Subcutaneous abdominal adipose tissue (tissue), 5 donors: ENCODE measurements at regions not wholly inside any gene's neighbourhood (a gene's known extent, or its start where the extent isn't known, plus 50 kb on each side); places are given as distances from the start of the nearest gene placed in this dataset.

ENCODE experiments used
- H3K27ac ChIP-seq: one replicate; pipeline ENCODE4 v1.7.0; 2013; ENCODE audit warnings: low read depth, mild to moderate bottlenecking, inconsistent platforms, low read length, moderate library complexity
- H3K27me3 ChIP-seq, 5 donors: one replicate each; pipeline ENCODE4 v1.7.0; 2013; ENCODE audit warnings: low read length in 5 of 5, inconsistent platforms in 1 of 5; ENCODE audit not compliant: control insufficient read depth in 5 of 5, insufficient read depth in 4 of 5
- H3K36me3 ChIP-seq, 5 donors: one replicate each; pipeline ENCODE4 v1.7.0; 2013; ENCODE audit warnings: low read length in 5 of 5; ENCODE audit not compliant: control insufficient read depth in 5 of 5, insufficient read depth in 5 of 5
- H3K4me1 ChIP-seq, 5 donors: one replicate each; pipeline ENCODE4 v1.7.0; 2013; ENCODE audit warnings: low read length in 5 of 5, mild to moderate bottlenecking in 3 of 5, moderate library complexity in 1 of 5; ENCODE audit not compliant: control insufficient read depth in 5 of 5, insufficient read depth in 5 of 5
- H3K4me3 ChIP-seq, 5 donors: one replicate each; pipeline ENCODE4 v1.7.0; 2013; ENCODE audit warnings: low read length in 5 of 5, low read depth in 1 of 5
- H3K9ac ChIP-seq, 5 donors: one replicate each; pipeline ENCODE4 v1.7.0; 2013; ENCODE audit warnings: low read length in 5 of 5, mild to moderate bottlenecking in 4 of 5, moderate library complexity in 3 of 5
- H3K9me3 ChIP-seq, 5 donors: one replicate each; pipeline ENCODE4 v1.7.0; 2013; ENCODE audit warnings: low read length in 5 of 5; ENCODE audit not compliant: control insufficient read depth in 5 of 5
- donor health status: healthy.
- donor health status: healthy.
- donor health status: healthy.
- donor health status: healthy.
- donor health status: healthy.

DNA sequence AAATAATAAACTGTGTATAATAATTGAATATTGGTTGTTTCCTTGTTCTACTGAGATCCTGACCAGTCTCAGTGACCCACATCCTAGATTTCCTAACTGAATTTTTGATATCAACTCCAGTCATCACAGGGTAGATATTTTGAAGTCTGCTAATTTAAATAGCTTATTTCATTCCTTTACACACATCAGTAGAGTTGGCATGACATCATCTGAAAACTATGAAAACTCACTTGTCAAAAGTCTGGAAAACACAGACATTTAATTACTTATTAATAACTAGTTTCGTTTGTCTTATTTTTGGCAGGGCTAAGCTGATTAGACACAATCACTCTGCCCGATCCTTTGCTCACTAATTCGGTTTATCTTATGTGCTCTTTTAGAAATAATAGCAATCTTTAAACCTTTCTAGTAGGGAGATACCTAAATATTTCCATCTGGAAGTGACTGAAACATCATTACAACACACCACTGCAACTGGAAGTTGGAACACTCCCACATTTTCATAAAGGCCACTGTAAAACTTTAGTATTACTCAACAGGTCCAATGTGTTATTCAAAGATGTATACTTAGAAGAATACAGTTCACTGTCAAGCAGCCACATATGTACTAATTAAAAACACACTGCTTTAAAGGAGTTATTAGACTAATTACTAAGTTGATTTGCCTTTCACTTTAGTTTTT, 198.4 kb upstream of the ZNF717 start:
- H3K27me3 ChIP-seq: no peaks in the 10 kb centered on the region
- H3K36me3 ChIP-seq: no peaks in the 10 kb centered on the region
- H3K27ac ChIP-seq: no peak overlapping the region
- no peaks in the 10 kb centered on the region for H3K9me3 ChIP-seq
- H3K9ac ChIP-seq: no peak overlapping the region
- no peak overlapping the region for H3K4me3 ChIP-seq
- no peaks in the 10 kb centered on the region for H3K4me1 ChIP-seq

DNA sequence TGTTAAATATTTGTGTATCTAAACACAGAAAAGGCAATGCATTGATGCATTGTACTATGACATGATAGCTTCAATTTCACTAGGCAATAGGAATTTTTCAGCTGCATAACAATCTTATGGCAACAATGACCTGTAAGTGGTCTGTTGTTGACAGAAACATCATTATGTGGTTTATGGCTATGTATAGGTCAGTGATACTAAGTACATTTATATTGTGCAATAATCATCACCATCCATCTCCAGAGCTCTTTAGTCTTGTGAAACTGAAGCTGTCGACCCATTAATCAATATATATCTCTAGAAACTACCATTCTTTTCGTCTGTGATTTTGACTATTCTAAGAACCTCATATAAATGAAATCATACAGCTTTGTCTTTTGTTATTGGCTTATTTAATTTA, 200.1 kb upstream of the ZNF717 start:
- Histone ChIP-seq H3K36me3 (no peaks in the 10 kb centered on the region), H3K27me3 (no peaks in the 10 kb centered on the region), H3K9ac (no peak overlapping the region), H3K9me3 (no peaks in the 10 kb centered on the region), H3K27ac (no peak overlapping the region), H3K4me1 (no peaks in the 10 kb centered on the region), H3K4me3 (no peak overlapping the region)

DNA sequence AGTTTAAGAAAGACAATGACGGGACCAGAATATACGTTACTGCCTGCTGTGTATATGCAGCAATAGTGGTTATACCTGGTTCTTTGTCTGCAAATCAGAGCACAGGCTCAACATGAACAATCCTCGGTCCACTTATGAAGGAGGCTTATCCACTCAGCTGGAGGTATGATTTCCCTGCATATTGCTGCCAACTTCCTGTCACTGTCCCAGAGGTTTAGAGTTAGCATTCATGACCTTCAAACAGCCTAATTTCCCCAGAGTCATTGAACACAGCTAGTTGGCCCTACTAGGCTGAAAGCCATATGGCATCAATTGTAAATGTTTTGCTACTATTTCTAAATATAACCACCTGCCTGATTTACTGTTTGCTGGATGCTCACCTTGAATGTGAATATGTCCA, 224.9 kb upstream of the ZNF717 start:
- H3K27me3 ChIP-seq: no peaks in the 10 kb centered on the region

DNA sequence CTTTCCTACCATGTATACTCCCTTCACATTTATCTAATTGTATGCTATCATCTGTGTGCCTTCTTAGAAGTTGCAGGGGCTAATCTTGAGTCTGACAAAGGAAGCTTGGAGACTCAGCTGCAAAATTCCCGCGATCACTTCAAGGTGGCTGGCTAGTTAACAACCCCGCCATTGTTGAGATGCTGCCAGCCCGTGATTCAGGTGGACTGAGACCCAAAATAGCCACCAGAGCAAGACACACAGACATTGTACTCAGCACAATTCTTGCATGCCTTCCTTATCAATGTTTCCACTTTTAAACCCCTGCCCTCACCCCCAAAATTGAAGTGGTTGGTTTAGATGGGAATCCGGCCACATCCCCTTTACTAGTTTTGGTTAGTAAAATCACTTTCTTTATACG, 225.8 kb upstream of the ZNF717 start:
- Histone ChIP-seq H3K4me3 (no peak overlapping the region), H3K27me3 (no peaks in the 10 kb centered on the region), H3K9ac (no peak overlapping the region), H3K27ac (no peak overlapping the region), H3K36me3 (no peaks in the 10 kb centered on the region), H3K4me1 (peaks cover 0 to 6% (median 3%) of the 10 kb centered on the region in 5 donors), H3K9me3 (no peaks in the 10 kb centered on the region)

More for the DNA sequence above, 224.9 kb upstream of the ZNF717 start:
- no peak overlapping the region for H3K9ac ChIP-seq
- peaks cover 0 to 6% (median 3%) of the 10 kb centered on the region in 5 donors for H3K4me1 ChIP-seq
- no peak overlapping the region for H3K27ac ChIP-seq
- H3K36me3 ChIP-seq: no peaks in the 10 kb centered on the region
- no peaks in the 10 kb centered on the region for H3K9me3 ChIP-seq
- no peak overlapping the region for H3K4me3 ChIP-seq

DNA sequence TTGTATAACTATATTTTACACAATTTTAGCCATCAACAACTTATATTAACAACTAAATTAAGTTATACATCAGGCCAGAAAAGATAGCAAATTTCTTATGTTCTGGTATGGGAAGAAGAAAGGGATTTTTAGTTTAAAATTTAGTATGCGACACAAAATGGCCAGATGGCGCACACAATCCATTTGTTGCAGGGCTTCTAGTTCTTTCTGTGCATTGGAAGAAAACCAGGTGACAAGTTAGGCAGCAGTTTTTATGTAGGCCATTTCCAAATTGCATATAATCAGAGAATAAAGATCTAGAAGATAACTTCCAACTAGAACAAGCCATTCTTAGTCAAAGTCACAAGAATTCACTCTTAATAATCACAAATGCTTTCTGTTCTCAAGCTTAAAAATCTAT, 230.1 kb upstream of the ZNF717 start:
- Histone ChIP-seq H3K9ac (no peak overlapping the region), H3K27ac (no peak overlapping the region), H3K27me3 (no peaks in the 10 kb centered on the region), H3K36me3 (no peaks in the 10 kb centered on the region), H3K9me3 (no peaks in the 10 kb centered on the region), H3K4me3 (no peak overlapping the region), H3K4me1 (peaks cover 0 to under 1% (median 0%) of the 10 kb centered on the region in 5 donors)

DNA sequence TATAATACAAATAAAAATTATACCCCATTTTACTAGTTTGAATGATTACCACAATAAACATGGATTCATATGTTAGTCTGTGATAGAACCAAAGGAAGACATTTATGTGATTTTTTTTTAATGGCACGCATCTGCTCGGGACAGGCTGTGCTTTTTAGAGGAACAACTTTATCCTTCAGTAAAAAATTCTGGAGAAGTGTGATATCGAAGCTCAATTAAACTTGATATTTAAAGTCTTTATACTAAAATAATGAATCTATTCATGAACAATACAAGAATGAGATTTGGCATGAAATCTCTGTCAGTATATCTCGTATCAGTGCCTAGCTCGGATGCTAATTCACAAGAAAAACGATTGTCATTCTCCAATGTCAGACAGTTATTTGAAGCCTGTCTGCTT, 230.8 kb upstream of the ZNF717 start:
- Histone ChIP-seq H3K4me1 (no peaks in the 10 kb centered on the region), H3K4me3 (no peak overlapping the region), H3K36me3 (no peaks in the 10 kb centered on the region), H3K9me3 (no peaks in the 10 kb centered on the region), H3K9ac (no peak overlapping the region), H3K27ac (no peak overlapping the region), H3K27me3 (no peaks in the 10 kb centered on the region)

DNA sequence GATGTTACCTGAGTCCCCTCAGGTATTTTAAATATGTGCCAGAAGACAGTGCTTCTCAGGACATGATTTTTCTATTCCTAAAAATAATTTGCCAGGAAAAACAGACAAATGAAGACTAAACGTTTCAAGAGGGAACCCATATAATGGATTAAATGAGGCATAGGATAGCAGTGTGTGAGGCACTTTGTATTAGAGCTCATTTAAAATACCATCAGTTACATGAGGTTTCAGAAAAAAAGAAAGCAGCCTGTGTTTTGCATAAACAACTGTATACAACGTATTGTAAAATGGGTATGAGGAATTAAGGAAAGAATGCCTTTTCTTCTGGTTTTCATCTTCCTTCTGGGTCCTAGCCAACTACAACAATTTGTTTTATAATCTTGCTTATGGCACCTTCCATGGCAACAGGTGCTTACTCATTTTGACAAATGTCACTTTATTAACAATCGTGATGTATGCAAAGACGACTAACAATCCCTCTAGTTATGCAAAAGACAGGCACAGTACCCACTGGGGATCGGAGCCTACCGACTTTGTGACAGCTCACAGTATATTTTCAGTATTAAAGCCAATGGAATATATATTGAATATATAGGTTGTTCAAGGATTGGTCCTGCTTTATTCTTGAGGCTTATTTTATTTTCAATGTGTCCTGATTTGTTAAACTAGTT, 231.6 kb upstream of the ZNF717 start:
- no peaks in the 10 kb centered on the region for H3K9me3 ChIP-seq
- no peak overlapping the region for H3K9ac ChIP-seq
- no peak overlapping the region for H3K27ac ChIP-seq
- H3K27me3 ChIP-seq: no peaks in the 10 kb centered on the region
- no peaks in the 10 kb centered on the region for H3K36me3 ChIP-seq
- H3K4me1 ChIP-seq: no peaks in the 10 kb centered on the region
- H3K4me3 ChIP-seq: no peak overlapping the region

DNA sequence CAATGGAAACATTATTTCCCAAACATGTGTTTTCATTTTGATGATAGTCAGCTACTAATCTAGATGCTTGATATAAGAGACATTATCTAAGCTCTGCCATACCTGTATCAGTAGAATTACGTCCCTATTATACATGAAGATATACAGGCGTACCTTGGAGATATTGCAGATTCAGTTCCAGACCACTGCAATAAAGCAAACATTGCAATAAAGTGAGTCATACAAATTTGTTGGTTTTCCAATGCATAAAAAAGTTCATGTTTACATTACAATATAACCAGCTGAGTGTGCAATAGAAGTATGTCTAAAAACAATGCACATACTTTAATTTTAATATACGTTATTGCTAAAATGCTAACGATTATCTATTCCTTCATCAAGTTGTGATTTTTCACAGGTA, 236.0 kb upstream of the ZNF717 start:
- Histone ChIP-seq H3K9ac (no peak overlapping the region), H3K27ac (no peak overlapping the region), H3K36me3 (no peaks in the 10 kb centered on the region), H3K4me1 (no peaks in the 10 kb centered on the region), H3K4me3 (no peak overlapping the region), H3K27me3 (no peaks in the 10 kb centered on the region), H3K9me3 (no peaks in the 10 kb centered on the region)

DNA sequence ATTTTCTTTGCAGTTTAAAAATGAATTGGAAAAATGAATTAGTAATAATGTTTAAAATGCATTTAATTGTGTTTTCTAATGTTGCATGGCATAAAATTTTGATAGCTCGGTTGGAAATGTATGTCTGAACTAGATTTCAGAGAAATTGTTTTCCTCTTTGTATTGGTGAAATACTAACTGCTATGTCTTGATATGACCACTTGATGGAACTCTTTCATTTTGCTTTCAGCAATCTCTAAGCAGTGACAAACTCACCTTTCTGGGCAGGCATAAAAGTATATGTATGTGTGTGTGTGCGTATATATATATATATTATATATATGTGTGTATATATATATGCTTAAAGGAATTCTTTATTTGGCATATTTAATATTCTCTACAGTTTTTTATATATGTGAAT, 239.3 kb upstream of the ZNF717 start:
- Histone ChIP-seq H3K4me3 (no peak overlapping the region), H3K27me3 (no peaks in the 10 kb centered on the region), H3K9me3 (no peaks in the 10 kb centered on the region), H3K36me3 (no peaks in the 10 kb centered on the region), H3K4me1 (no peaks in the 10 kb centered on the region), H3K27ac (no peak overlapping the region), H3K9ac (no peak overlapping the region)

DNA sequence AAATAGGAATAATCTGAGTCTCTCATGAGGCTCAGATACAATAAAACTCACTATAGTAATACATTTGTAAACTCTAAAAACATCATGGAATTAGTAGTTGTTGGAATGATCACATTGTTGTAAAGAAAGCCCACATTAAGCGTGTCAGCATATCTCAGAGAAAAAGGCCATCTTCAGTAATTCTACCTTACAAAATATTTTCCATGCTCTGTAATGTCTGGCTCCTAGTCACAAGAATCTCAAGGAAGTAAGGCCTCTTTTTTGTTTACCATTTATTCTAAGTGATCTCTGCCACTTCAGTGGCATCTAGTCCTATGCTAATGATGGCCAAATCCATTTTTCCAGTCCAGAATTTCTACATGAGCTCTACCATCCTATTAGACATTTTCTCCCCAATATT, 240.2 kb upstream of the ZNF717 start:
- no peaks in the 10 kb centered on the region for H3K36me3 ChIP-seq
- H3K27ac ChIP-seq: no peak overlapping the region
- no peak overlapping the region for H3K4me3 ChIP-seq
- H3K9me3 ChIP-seq: no peaks in the 10 kb centered on the region
- H3K4me1 ChIP-seq: no peaks in the 10 kb centered on the region
- no peak overlapping the region for H3K9ac ChIP-seq
- no peaks in the 10 kb centered on the region for H3K27me3 ChIP-seq
